22Rv1 (cell line): ENCODE measurements at regions not wholly inside any gene's neighbourhood (a gene's known extent, or its start where the extent isn't known, plus 50 kb on each side); places are given as distances from the start of the nearest gene placed in this dataset.

Experiments used
- CTCF ChIP-seq: fragments of 450-650 bp; IDR thresholded peaks from 2 replicates; pipeline ENCODE4 v1.5.1; 2017; ENCODE audit warnings: mild to moderate bottlenecking
- ZFX ChIP-seq: fragments of 450-650 bp; IDR thresholded peaks from 2 replicates; pipeline ENCODE4 v1.6.1; 2017; ENCODE audit warnings: antibody characterized with exemption, borderline replicate concordance

- no peak for TF ChIP-seq CTCF
- no peak for TF ChIP-seq ZFX
Measured at GRCh38 chr7:17195576-17195975, 102.9 kb upstream of the AHR start.
